Thyroid gland (tissue), 4 donors: ENCODE measurements at regions not wholly inside any gene's neighbourhood (a gene's known extent, or its start where the extent isn't known, plus 50 kb on each side); places are given as distances from the start of the nearest gene placed in this dataset.

Source experiments
- CTCF ChIP-seq, 6 experiments: fragments of 200-600 bp in 3 of 6; fragments of 450-650 bp in 3 of 6; sonication (generic) in 3 of 6; IDR thresholded peaks; one replicate each; pipeline ENCODE4 v1.5.1; 2016 to 2019; ENCODE audit warnings: antibody characterized with exemption in 6 of 6, mild to moderate bottlenecking in 2 of 6, inconsistent platforms in 1 of 6, moderate library complexity in 1 of 6
- POLR2A ChIP-seq, 2 donors: fragments of 450-650 bp; IDR thresholded peaks; one replicate each; pipeline ENCODE4 v1.6.1; 2017; ENCODE audit warnings: antibody characterized with exemption in 2 of 2, mild to moderate bottlenecking in 2 of 2, moderate library complexity in 1 of 2

DNA sequence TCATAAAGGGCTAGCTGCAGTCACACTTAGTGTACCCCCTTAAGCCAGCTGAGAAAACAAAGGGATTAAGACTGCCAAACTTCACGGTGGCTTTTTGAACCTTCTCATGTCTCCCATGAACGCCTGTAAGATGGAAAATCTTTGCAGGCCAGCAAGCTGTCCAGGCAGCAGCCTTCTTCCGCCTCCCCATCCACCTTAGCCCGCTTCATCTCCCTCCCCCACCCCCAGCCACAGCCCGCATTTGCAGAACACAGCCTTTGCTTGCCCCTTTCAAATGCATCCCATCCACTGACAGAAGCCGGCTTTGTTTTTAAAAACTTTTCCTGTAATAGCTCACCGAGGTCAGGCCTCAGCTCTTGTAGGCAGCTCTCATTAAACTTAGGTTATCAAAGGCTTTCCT lies 113.8 kb upstream of the FAM9B start:
- no peak for TF ChIP-seq CTCF (IDR thresholded peaks at IDR 0.05)
- TF ChIP-seq POLR2A (IDR thresholded peaks at IDR 0.05), result no peak
